ENCODE measurements at regions not wholly inside any gene's neighbourhood (a gene's known extent, or its start where the extent isn't known, plus 50 kb on each side); places are given as distances from the start of the nearest gene placed in this dataset.
A peak's percentile ranks its signal among the peaks of the same experiment; 100 is the strongest.

DNA sequence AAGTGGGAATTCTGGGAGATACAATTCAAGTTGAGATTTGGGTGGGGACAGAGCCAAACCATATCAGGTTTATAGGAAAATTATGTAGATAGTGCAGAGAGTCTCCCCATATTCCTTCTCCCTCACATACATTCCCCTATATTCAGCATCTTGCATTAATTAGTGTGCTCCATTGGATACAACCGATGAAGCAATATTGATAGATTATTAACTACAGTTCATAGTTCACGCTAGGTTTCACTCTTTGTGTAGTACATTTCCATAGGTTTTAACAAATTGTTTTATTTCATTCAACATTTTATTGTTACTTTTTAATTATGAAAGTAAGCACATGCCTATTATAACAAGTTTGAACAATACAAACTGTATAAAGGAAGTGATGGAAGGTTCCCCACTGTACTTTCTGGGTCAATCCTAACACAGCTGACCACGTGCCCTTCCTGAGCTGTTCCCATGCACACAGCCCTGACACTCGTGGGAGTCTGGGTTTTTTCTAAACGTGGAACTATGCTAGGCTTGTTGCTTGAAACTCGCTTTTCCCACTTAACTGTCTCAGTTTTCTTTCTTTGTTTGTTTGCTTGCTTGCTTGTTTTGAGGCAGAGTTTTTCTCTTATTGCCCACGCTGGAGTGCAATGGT is 116.8 kb upstream of the TMPRSS2 start:
- no peaks in the 10 kb centered on the region for H3K4me1 Mint-ChIP-seq

GRCh38 chr21:41623945-41624344 is 116.0 kb upstream of the TMPRSS2 start:
- H3K27me3 Mint-ChIP-seq, result peaks cover 38 to 56% of the 10 kb centered on the region in 2 donors
- peaks cover 1 to 11% of the 10 kb centered on the region in 2 donors for H3K9me3 Mint-ChIP-seq
- ATAC-seq (replicated peaks) (no peak), DNase-seq (no peak)
- no peak overlapping the region for H3K4me3 Mint-ChIP-seq
- no peaks in the 10 kb centered on the region for H3K4me1 Mint-ChIP-seq
- H3K27ac Mint-ChIP-seq, result no peak overlapping the region
- no peaks in the 10 kb centered on the region for H3K36me3 Mint-ChIP-seq

More for the DNA sequence above, 116.8 kb upstream of the TMPRSS2 start:
- no peak for ATAC-seq (replicated peaks)
- Mint-ChIP-seq H3K27ac (no peak overlapping the region), H3K4me3 (no peak overlapping the region), H3K9me3 (peaks cover 1 to 8% of the 10 kb centered on the region in 2 donors), H3K27me3 (peaks cover 34 to 53% of the 10 kb centered on the region in 2 donors), H3K36me3 (no peaks in the 10 kb centered on the region)
- no peak for DNase-seq

DNA sequence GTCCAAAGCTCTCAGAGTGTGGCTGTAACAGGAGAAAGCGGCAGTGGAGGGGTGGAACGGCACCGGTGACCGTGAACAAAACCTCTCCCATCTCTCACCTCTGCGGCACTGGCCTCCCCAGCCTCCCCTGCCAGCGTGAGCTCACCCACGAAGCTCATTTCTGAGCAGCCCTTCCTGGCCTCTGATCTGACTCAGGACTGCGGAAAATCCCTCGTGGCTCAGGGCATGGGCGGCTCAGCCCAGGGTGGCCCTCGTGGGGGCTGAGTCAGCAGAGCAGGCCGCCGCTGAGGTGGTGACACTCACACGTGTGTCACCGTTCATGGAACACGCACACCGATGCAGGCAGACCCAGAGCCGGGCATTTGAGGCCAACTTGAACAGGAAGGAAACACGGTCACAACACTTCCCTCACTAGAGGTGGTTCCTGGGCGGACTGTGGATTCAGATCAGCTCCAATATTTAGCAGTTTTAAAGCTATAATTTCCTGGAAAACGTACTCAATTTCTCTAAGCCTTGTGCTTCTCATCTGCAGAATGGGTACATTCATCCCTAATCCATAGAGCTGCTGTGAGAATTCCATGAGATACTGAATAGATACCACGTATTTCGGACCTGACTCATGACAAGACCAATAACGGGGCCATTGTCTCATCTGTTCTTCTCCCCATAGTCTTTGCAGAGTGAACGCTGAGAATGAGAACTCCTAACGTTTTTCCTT is 115.0 kb upstream of the TMPRSS2 start:
- no peaks in the 10 kb centered on the region for H3K36me3 Mint-ChIP-seq
- no peak overlapping the region for H3K27ac Mint-ChIP-seq
- H3K27me3 Mint-ChIP-seq, result peaks cover 38 to 46% of the 10 kb centered on the region in 2 donors
- no peak for ATAC-seq (replicated peaks)
- no peak for DNase-seq
- H3K9me3 Mint-ChIP-seq, result peaks cover 0 to 11% of the 10 kb centered on the region in 2 donors
- H3K4me3 Mint-ChIP-seq, result no peak overlapping the region
- no peaks in the 10 kb centered on the region for H3K4me1 Mint-ChIP-seq

DNA sequence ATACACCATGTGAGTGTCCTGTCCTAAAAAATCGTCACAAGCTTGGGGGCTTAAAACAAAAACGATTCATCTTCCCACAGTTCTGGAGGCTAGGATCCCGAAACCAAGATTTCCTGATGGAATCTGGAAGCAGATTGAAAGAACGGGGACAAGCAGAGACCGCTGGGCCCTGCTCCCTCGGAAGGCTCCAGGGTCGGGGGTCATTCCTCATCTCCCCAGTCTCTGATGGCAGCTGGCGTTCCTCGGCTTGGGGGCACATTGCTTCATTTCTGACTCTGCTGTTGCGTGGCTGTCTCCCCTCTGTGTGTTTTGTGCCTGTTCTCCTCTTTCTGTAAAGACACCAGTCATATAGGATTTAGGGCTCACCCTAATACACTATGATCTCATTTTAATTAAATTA is 114.2 kb upstream of the TMPRSS2 start:
- peaks cover 38 to 41% of the 10 kb centered on the region in 2 donors for H3K27me3 Mint-ChIP-seq
- H3K27ac Mint-ChIP-seq, result no peak overlapping the region

DNA sequence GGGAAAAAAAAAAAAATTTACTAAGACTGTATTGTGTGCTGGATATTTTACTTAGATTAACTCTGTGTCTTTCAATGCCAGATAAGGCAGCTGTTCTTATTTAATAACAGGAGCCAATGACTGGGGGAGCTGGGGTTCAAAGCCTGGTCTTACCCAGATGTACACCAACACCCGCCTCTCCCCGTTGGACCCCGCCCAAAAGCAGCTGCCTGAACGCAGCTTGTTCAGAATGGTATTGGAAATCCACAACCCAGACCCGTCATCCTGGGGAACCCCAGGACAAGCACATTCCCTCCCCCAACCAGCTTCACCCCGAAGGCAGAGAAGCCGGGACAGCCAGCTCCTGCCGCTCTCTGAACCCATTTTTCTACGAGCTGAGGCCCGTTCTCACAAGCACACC is 113.6 kb upstream of the TMPRSS2 start:
- Mint-ChIP-seq H3K4me1 (no peaks in the 10 kb centered on the region), H3K27me3 (peaks cover 38 to 43% of the 10 kb centered on the region in 2 donors), H3K9me3 (peaks cover 0 to 11% of the 10 kb centered on the region in 2 donors), H3K4me3 (no peak overlapping the region), H3K27ac (no peak overlapping the region), H3K36me3 (no peaks in the 10 kb centered on the region)
- DNase-seq, result no peak
- ATAC-seq (replicated peaks), result no peak

More for the DNA sequence above, 114.2 kb upstream of the TMPRSS2 start:
- ATAC-seq (replicated peaks) (no peak), DNase-seq (no peak)
- H3K4me3 Mint-ChIP-seq, result no peak overlapping the region
- no peaks in the 10 kb centered on the region for H3K36me3 Mint-ChIP-seq
- H3K4me1 Mint-ChIP-seq, result no peaks in the 10 kb centered on the region
- H3K9me3 Mint-ChIP-seq, result peaks cover 0 to 11% of the 10 kb centered on the region in 2 donors

GRCh38 chr21:41620982-41621381 is 113.0 kb upstream of the TMPRSS2 start:
- Mint-ChIP-seq H3K27ac (no peak overlapping the region), H3K27me3 (peaks cover 34 to 46% of the 10 kb centered on the region in 2 donors), H3K4me1 (no peaks in the 10 kb centered on the region), H3K36me3 (no peaks in the 10 kb centered on the region), H3K4me3 (no peak overlapping the region), H3K9me3 (peaks cover 0 to 11% of the 10 kb centered on the region in 2 donors)
- DNase-seq (no peak), ATAC-seq (replicated peaks) (no peak)

DNA sequence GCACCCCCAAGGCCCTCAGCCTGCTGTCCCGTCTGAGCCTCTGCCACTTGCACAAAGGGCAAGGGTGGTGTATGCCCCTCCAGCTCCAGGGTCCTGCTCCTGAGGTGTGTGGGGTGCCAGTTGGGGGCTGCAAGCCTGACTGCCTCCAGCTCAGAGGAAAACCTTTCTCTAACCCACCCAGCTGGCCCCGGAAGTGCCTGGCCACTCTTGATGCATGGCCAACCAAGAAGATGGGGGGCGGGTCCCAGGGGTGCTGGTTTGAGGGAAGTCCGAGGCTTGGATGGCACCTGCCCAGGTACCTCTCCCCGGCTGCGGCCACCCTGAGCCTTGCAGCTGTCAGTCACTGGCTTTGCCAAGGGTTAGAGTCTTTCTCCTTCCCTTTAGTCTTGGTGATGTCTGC is 112.6 kb upstream of the TMPRSS2 start:
- ATAC-seq (replicated peaks) (no peak), DNase-seq (no peak)
- no peak overlapping the region for H3K27ac Mint-ChIP-seq
- no peaks in the 10 kb centered on the region for H3K4me1 Mint-ChIP-seq
- H3K4me3 Mint-ChIP-seq, result no peak overlapping the region
- H3K36me3 Mint-ChIP-seq, result no peaks in the 10 kb centered on the region
- H3K27me3 Mint-ChIP-seq, result peaks cover 30 to 41% of the 10 kb centered on the region in 2 donors
- peaks cover 0 to 11% of the 10 kb centered on the region in 2 donors for H3K9me3 Mint-ChIP-seq

DNA sequence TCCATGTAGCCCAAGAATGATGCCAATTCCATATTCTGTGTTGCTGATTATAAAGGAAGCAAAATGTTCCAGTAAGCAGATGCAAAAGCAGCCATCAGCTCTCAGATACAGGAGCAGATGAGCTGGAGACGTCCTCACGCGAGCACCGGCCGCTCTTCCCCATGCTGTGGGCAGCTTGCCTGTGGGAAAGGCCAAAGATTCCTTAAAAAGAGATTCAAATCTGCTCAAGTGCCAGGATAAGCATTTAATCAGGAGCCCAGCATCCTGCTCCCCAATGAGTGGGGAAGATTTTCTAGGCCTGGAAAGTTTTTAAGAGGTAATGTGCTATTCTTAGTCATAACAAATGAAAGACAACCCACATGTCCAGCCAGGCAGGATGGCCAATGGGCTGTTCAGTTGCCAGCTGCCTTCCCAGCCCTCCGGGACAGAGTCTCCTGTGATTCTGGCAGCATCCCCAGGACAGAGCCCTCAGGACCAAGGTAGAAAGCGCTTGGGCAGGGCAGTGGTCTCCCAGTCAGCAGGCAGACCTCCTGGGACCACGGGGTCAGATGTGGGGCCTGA is 108.2 kb upstream of the TMPRSS2 start:
- H3K4me1 Mint-ChIP-seq, result no peaks in the 10 kb centered on the region
- peaks cover 28 to 43% of the 10 kb centered on the region in 2 donors for H3K27me3 Mint-ChIP-seq
- ATAC-seq (replicated peaks) (no peak), DNase-seq (no peak)
- no peak overlapping the region for H3K27ac Mint-ChIP-seq
- H3K9me3 Mint-ChIP-seq, result peaks cover 0 to 3% of the 10 kb centered on the region in 2 donors
- no peak overlapping the region for H3K4me3 Mint-ChIP-seq
- H3K36me3 Mint-ChIP-seq, result no peaks in the 10 kb centered on the region

DNA sequence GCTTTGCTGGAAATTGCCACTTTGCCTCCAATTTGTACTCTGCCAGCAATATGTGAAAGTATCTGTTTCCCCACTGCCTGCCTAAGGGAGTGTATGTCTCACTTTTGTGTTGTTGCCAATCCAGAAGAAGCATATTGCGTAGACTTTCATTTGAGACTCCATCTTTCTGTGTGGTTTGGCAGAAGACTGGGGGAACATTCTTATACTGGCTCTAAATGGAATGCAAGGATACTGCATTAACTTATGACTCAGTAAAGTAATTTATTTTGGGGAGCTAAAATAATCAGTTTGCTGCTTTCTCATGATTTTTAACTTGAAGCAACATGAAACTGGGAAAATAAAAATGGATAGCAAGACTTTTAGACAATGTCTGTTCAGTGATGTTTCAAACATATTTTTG is 107.7 kb upstream of the TMPRSS2 start:
- Mint-ChIP-seq H3K27ac (no peak overlapping the region), H3K4me3 (no peak overlapping the region), H3K27me3 (peaks cover 33 to 48% of the 10 kb centered on the region in 2 donors), H3K9me3 (peaks cover 0 to 3% of the 10 kb centered on the region in 2 donors), H3K4me1 (no peaks in the 10 kb centered on the region), H3K36me3 (no peaks in the 10 kb centered on the region)
- no peak for DNase-seq
- ATAC-seq (replicated peaks), result no peak

- no peak for ATAC-seq (replicated peaks)
Measured at GRCh38 chr21:41614511-41614910, 106.6 kb upstream of the TMPRSS2 start.

GRCh38 chr21:41613533-41613909 is 105.6 kb upstream of the TMPRSS2 start:
- no peaks in the 10 kb centered on the region for H3K36me3 Mint-ChIP-seq
- DNase-seq, result no peak
- H3K27ac Mint-ChIP-seq, result no peak overlapping the region
- no peak for ATAC-seq (replicated peaks)
- peaks cover 39 to 52% of the 10 kb centered on the region in 2 donors for H3K27me3 Mint-ChIP-seq
- no peaks in the 10 kb centered on the region for H3K4me1 Mint-ChIP-seq
- no peak overlapping the region for H3K4me3 Mint-ChIP-seq
- no peaks in the 10 kb centered on the region for H3K9me3 Mint-ChIP-seq

More at GRCh38 chr21:41614511-41614910, 106.6 kb upstream of the TMPRSS2 start:
- Mint-ChIP-seq H3K27me3 (peaks cover 35 to 53% of the 10 kb centered on the region in 2 donors), H3K9me3 (peaks cover 0 to under 1% of the 10 kb centered on the region in 2 donors), H3K27ac (no peak overlapping the region), H3K4me3 (no peak overlapping the region), H3K36me3 (no peaks in the 10 kb centered on the region), H3K4me1 (no peaks in the 10 kb centered on the region)
- DNase-seq, result no peak

DNA sequence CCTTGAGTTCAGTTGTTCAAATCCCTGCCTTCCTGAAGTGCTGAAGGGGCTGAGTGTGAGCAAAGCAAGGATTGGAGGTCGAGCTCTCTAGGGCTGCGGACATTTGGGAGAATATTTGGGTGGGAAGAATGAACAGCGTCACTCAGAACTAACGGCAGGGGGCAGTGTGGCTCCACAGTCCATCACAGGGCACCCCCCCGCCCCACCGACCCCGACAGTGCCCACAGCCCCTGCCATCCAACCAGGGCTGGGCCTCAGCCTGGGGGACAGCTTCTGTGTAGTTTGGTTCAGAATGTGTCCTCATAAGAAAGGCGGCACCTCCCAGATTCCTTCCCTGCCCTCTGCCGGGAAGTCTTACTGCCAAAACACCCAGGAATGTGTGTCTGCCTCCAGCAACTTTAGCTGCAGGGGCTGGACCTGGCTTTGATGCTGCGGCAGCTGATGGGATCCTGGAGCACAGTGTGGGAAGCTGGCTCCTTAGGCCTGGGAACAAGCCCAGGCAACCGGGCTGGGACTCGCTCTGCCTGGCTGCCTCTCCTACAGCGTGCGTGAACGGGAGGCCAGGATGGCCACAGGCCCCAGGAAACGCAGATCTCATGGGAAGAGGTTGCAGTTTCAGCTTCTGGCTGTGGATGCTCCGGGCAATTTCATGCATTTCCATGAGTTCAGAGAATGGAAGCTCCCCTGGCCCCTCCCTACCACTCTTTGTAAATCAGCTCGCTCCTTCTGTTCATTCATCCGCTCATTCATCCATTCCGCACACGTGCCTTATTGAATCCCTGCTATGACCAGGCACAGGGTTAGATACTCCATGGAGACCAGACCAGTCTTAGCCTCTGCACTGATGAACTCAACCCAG is 104.9 kb upstream of the TMPRSS2 start:
- ATAC-seq (replicated peaks) (peak in 1 of 2 donors; percentile 60), DNase-seq (no peak)
- H3K4me1 Mint-ChIP-seq, result no peaks in the 10 kb centered on the region
- no peak overlapping the region for H3K27ac Mint-ChIP-seq
- peaks cover 45 to 52% of the 10 kb centered on the region in 2 donors for H3K27me3 Mint-ChIP-seq
- no peaks in the 10 kb centered on the region for H3K36me3 Mint-ChIP-seq
- no peaks in the 10 kb centered on the region for H3K9me3 Mint-ChIP-seq
- no peak overlapping the region for H3K4me3 Mint-ChIP-seq

- DNase-seq (no peak), ATAC-seq (replicated peaks) (peak; percentile 47 to 49)
- Mint-ChIP-seq H3K9me3 (no peaks in the 10 kb centered on the region), H3K4me3 (no peak overlapping the region), H3K36me3 (no peaks in the 10 kb centered on the region), H3K27me3 (peaks cover 45 to 52% of the 10 kb centered on the region in 2 donors), H3K4me1 (no peaks in the 10 kb centered on the region), H3K27ac (no peak overlapping the region)
Measured at GRCh38 chr21:41611966-41612606, 104.1 kb upstream of the TMPRSS2 start.

DNA sequence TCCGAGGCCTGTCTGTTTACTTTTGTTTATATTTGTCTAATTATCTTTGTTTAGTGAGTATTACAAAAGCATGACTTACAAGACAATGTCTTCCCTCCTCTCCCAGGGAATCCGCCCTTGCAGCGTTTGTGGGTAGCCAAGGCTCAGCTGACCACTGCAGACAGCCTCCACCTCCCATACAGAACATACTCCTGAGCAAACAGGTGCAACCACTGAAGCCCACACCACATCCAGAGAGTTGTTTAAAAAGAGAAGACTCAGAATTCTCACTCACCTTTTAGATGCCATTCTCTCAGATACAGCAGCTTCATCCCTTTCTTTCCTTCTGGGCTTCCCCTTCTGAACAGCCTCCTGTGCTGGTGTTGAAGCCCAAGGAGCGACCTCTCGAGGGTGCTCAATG is 103.5 kb upstream of the TMPRSS2 start:
- ATAC-seq (replicated peaks), result no peak
- Mint-ChIP-seq H3K9me3 (no peaks in the 10 kb centered on the region), H3K27me3 (peaks cover 47 to 50% of the 10 kb centered on the region in 2 donors), H3K4me1 (no peaks in the 10 kb centered on the region), H3K27ac (no peak overlapping the region), H3K4me3 (no peak overlapping the region), H3K36me3 (no peaks in the 10 kb centered on the region)
- DNase-seq, result no peak

All from stimulated activated naive B cell treated with anti-CD40 and anti-IgM and Interleukin-4, amounts not matched to agents 10 μg/mL and 1 μg/mL and 100 μg/mL, for 72 hours (primary cell).